ENCODE measurements at regions not wholly inside any gene's neighbourhood (a gene's known extent, or its start where the extent isn't known, plus 50 kb on each side); places are given as distances from the start of the nearest gene placed in this dataset.

DNA sequence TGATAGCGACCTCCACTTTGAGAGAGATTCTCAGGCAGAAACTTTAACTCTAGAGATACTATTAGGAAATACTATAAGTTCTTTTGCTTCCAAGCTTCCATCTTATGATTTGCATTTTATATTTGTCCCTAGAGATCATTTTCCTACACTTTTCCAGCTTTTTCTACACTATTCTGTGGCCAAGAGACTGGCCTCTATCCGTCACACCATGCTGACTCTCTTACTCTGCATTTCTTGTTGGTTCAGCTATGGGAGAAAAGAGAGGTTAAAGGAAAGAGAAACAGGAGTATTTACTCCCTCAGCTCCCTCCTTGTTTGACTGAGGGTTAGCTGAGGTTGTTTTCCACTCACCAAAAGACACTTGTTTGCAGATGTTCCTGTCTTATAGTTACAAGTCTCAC is 665.6 kb upstream of the CXADR start:
- WGBS (ENCODE audit: insufficient coverage), result no CpG with 5 or more reads among the region's 2 CpGs
- H3K4me1 ChIP-seq (ENCODE audit: control extremely low read depth in 1 of 4, control insufficient read depth in 4 of 4, insufficient read depth in 4 of 4, low read length in 3 of 4), result no peaks in the 10 kb centered on the region
- H3K27ac ChIP-seq (ENCODE audit: insufficient read depth in 1 of 2, low read depth in 1 of 2, low read length in 2 of 2, poor library complexity in 1 of 2, severe bottlenecking in 2 of 2), result no peak overlapping the region
- no peak overlapping the region for H3K4me3 ChIP-seq (ENCODE audit: control insufficient read depth in 1 of 7, extremely low read depth in 1 of 7, insufficient read depth in 4 of 7, low read depth in 2 of 7, low read length in 6 of 7)
- ChIA-PET CTCF (interaction anchor here (0.9 to 1.0 kb wide), 2 partner anchors 10 to 17 kb away, joined by 3 read pairs; no protein-coding TSS in a partner anchor), POLR2A (no interaction called here)
- no peak for DNase-seq
- no peaks in the 10 kb centered on the region for H3K27me3 ChIP-seq (replicated peaks in 2 of 5; ENCODE audit: control insufficient read depth in 4 of 5, insufficient read depth in 5 of 5, low read length in 4 of 5)
- H3K36me3 ChIP-seq (ENCODE audit: control insufficient read depth in 4 of 4, insufficient read depth in 4 of 4, low read length in 3 of 4), result no peaks in the 10 kb centered on the region
- no peaks in the 10 kb centered on the region for H3K9me3 ChIP-seq (ENCODE audit: control extremely low read depth in 1 of 5, control insufficient read depth in 4 of 5, insufficient read depth in 2 of 5, low read depth in 1 of 5, low read length in 4 of 5)

DNA sequence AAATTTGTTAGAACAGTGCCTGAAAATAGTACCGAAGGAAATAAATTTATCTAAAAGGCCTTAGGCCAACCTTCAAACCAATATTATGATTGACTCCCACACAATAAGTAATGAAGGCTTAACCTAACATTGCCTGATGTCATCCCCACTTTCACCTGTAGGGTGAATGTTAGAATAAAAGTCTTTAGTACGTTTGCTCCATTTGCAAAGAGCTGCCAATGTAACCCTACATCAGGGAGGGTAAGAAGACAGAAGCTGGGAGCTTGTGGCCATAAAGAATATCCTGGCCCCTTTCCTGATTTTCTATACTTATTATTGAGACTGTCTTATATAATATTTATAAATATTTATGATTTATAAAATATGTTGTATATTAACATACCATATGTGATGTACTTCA is 661.8 kb upstream of the CXADR start:
- Histone ChIP-seq H3K36me3 (ENCODE audit: control insufficient read depth in 4 of 4, insufficient read depth in 4 of 4, low read length in 3 of 4) (no peaks in the 10 kb centered on the region), H3K27ac (ENCODE audit: insufficient read depth in 1 of 2, low read depth in 1 of 2, low read length in 2 of 2, poor library complexity in 1 of 2, severe bottlenecking in 2 of 2) (no peak overlapping the region), H3K9me3 (ENCODE audit: control extremely low read depth in 1 of 5, control insufficient read depth in 4 of 5, insufficient read depth in 2 of 5, low read depth in 1 of 5, low read length in 4 of 5) (peaks cover 0 to 6% (median 2%) of the 10 kb centered on the region in 5 experiments), H3K4me3 (ENCODE audit: control insufficient read depth in 1 of 7, extremely low read depth in 1 of 7, insufficient read depth in 4 of 7, low read depth in 2 of 7, low read length in 6 of 7) (no peak overlapping the region), H3K4me1 (ENCODE audit: control extremely low read depth in 1 of 4, control insufficient read depth in 4 of 4, insufficient read depth in 4 of 4, low read length in 3 of 4) (no peaks in the 10 kb centered on the region), H3K27me3 (replicated peaks in 2 of 5; ENCODE audit: control insufficient read depth in 4 of 5, insufficient read depth in 5 of 5, low read length in 4 of 5) (no peaks in the 10 kb centered on the region)
- no peak for DNase-seq
- ChIA-PET CTCF (no interaction called here), POLR2A (no interaction called here)
- no CpG with 5 or more reads among the region's 2 CpGs for WGBS (ENCODE audit: insufficient coverage)

DNA sequence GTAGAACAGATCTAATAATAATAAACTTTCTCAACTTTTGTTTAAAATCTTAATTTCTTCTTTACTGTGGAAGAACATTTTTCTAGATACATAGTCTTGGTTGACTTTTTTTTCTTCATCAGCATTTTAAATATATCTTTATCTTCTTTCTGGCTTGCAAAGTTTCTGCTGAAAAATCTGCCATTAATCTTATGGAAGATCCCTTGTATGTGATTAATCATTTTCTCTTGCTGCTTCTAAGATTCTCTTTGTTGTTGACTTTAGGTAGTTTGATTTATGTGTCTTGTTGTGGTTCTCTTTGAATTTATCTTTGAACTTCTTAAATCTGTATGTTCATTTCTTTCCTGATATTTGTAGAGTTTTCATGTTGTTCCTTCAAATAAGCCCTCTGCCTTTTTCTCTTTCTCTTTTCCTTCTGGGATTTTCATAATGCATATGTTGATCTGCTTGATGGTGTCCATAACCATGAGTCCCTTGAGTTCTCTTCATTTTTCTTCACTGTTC is 657.6 kb upstream of the CXADR start:
- no peaks in the 10 kb centered on the region for H3K36me3 ChIP-seq (ENCODE audit: control insufficient read depth in 4 of 4, insufficient read depth in 4 of 4, low read length in 3 of 4)
- ChIA-PET POLR2A (no interaction called here), CTCF (interaction anchor here (1.0 kb wide), 1 partner anchor 10 kb away, joined by 3 read pairs; no protein-coding TSS in a partner anchor)
- DNase-seq, result no peak
- peaks cover 0 to 10% (median 4%) of the 10 kb centered on the region in 5 experiments for H3K9me3 ChIP-seq (ENCODE audit: control extremely low read depth in 1 of 5, control insufficient read depth in 4 of 5, insufficient read depth in 2 of 5, low read depth in 1 of 5, low read length in 4 of 5)
- H3K27me3 ChIP-seq (replicated peaks in 2 of 5; ENCODE audit: control insufficient read depth in 4 of 5, insufficient read depth in 5 of 5, low read length in 4 of 5), result no peaks in the 10 kb centered on the region
- H3K4me1 ChIP-seq (ENCODE audit: control extremely low read depth in 1 of 4, control insufficient read depth in 4 of 4, insufficient read depth in 4 of 4, low read length in 3 of 4), result no peaks in the 10 kb centered on the region
- no peak overlapping the region for H3K4me3 ChIP-seq (ENCODE audit: control insufficient read depth in 1 of 7, extremely low read depth in 1 of 7, insufficient read depth in 4 of 7, low read depth in 2 of 7, low read length in 6 of 7)
- H3K27ac ChIP-seq (ENCODE audit: insufficient read depth in 1 of 2, low read depth in 1 of 2, low read length in 2 of 2, poor library complexity in 1 of 2, severe bottlenecking in 2 of 2), result no peak overlapping the region

DNA sequence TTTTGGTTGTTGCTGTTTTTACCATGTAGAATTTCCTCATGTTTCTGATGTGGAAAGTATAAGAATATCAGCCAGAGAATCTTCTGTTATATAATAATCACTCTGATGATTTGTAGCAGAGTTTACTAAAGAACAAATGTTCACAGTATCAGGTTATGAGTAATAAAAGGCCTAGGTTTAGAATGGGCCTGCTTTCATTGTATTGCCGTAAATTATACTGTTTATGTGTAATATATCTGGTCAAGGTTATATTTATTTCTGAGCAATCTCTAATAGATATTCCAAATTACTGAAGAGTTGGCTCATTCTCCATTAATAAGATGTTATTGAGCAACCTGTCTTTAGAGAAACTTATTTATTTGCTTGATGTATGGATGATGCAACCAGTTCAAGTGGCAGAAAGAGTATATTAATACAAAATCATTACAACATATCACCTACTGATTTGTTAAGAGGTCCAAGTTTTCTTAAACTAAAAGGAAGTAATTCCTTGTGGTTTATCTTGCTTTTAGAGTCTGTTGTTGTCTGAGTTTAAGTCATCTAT is 649.4 kb upstream of the CXADR start:
- Histone ChIP-seq H3K4me3 (ENCODE audit: control insufficient read depth in 1 of 7, extremely low read depth in 1 of 7, insufficient read depth in 4 of 7, low read depth in 2 of 7, low read length in 6 of 7) (no peak overlapping the region), H3K36me3 (ENCODE audit: control insufficient read depth in 4 of 4, insufficient read depth in 4 of 4, low read length in 3 of 4) (no peaks in the 10 kb centered on the region), H3K27ac (ENCODE audit: insufficient read depth in 1 of 2, low read depth in 1 of 2, low read length in 2 of 2, poor library complexity in 1 of 2, severe bottlenecking in 2 of 2) (no peak overlapping the region), H3K4me1 (ENCODE audit: control extremely low read depth in 1 of 4, control insufficient read depth in 4 of 4, insufficient read depth in 4 of 4, low read length in 3 of 4) (no peaks in the 10 kb centered on the region), H3K27me3 (replicated peaks in 2 of 5; ENCODE audit: control insufficient read depth in 4 of 5, insufficient read depth in 5 of 5, low read length in 4 of 5) (no peaks in the 10 kb centered on the region), H3K9me3 (ENCODE audit: control extremely low read depth in 1 of 5, control insufficient read depth in 4 of 5, insufficient read depth in 2 of 5, low read depth in 1 of 5, low read length in 4 of 5) (no peaks in the 10 kb centered on the region)
- POLR2A ChIA-PET, result no interaction called here
- CTCF ChIA-PET, result no interaction called here
- WGBS (ENCODE audit: insufficient coverage), result no CpG with 5 or more reads among the region's 1 CpG
- no peak for DNase-seq

DNA sequence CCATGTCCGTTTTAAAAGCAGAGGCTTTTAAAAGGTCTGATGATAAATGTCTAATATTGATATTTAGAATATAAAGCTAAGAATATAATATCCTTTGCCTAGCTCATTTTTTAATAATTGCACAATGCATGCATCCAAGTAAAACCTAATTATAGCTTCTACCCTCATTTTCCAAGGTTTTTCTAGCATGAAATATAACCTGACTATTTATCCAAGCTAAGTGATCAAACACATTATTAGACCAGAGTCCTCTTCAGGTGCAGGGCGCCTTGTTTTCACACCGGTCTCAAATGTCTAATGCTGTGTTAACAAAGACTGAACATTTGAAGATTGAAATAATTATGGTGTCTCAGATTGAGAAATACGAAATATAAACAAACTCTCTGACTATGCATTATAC is 648.9 kb upstream of the CXADR start:
- no CpG with 5 or more reads among the region's 4 CpGs for WGBS (ENCODE audit: insufficient coverage)
- ChIA-PET POLR2A (no interaction called here), CTCF (no interaction called here)

DNA sequence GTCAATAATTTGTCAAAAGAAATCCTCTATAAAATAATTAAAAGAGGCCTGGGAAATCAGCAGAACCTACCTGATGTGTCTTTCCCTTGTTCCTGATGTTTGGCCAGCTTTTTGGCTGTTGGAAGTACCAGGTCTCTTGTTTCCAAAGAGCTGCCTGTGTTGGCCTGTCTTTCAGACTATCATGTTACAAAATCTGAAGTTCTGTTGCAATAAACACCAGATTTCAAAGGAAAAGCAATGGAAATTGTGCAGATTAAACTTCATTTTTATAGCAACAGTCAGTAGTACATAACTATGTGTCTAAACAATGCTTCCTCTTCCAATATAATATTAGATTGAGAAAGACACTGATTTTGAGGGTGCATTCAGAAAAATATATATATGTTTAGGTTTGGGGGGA is 647.2 kb upstream of the CXADR start:
- ChIA-PET POLR2A (no interaction called here), CTCF (interaction anchor here (1.5 kb wide), 1 partner anchor 41 kb away, joined by 3 read pairs; no protein-coding TSS in a partner anchor)
- Histone ChIP-seq H3K27ac (ENCODE audit: insufficient read depth in 1 of 2, low read depth in 1 of 2, low read length in 2 of 2, poor library complexity in 1 of 2, severe bottlenecking in 2 of 2) (no peak overlapping the region), H3K4me3 (ENCODE audit: control insufficient read depth in 1 of 7, extremely low read depth in 1 of 7, insufficient read depth in 4 of 7, low read depth in 2 of 7, low read length in 6 of 7) (no peak overlapping the region), H3K27me3 (replicated peaks in 2 of 5; ENCODE audit: control insufficient read depth in 4 of 5, insufficient read depth in 5 of 5, low read length in 4 of 5) (no peaks in the 10 kb centered on the region), H3K36me3 (ENCODE audit: control insufficient read depth in 4 of 4, insufficient read depth in 4 of 4, low read length in 3 of 4) (no peaks in the 10 kb centered on the region), H3K4me1 (ENCODE audit: control extremely low read depth in 1 of 4, control insufficient read depth in 4 of 4, insufficient read depth in 4 of 4, low read length in 3 of 4) (no peaks in the 10 kb centered on the region), H3K9me3 (ENCODE audit: control extremely low read depth in 1 of 5, control insufficient read depth in 4 of 5, insufficient read depth in 2 of 5, low read depth in 1 of 5, low read length in 4 of 5) (no peaks in the 10 kb centered on the region)
- DNase-seq, result no peak

More for the DNA sequence above, 648.9 kb upstream of the CXADR start:
- Histone ChIP-seq H3K27me3 (replicated peaks in 2 of 5; ENCODE audit: control insufficient read depth in 4 of 5, insufficient read depth in 5 of 5, low read length in 4 of 5) (no peaks in the 10 kb centered on the region), H3K4me3 (ENCODE audit: control insufficient read depth in 1 of 7, extremely low read depth in 1 of 7, insufficient read depth in 4 of 7, low read depth in 2 of 7, low read length in 6 of 7) (no peak overlapping the region), H3K27ac (ENCODE audit: insufficient read depth in 1 of 2, low read depth in 1 of 2, low read length in 2 of 2, poor library complexity in 1 of 2, severe bottlenecking in 2 of 2) (no peak overlapping the region), H3K36me3 (ENCODE audit: control insufficient read depth in 4 of 4, insufficient read depth in 4 of 4, low read length in 3 of 4) (no peaks in the 10 kb centered on the region), H3K9me3 (ENCODE audit: control extremely low read depth in 1 of 5, control insufficient read depth in 4 of 5, insufficient read depth in 2 of 5, low read depth in 1 of 5, low read length in 4 of 5) (no peaks in the 10 kb centered on the region), H3K4me1 (ENCODE audit: control extremely low read depth in 1 of 4, control insufficient read depth in 4 of 4, insufficient read depth in 4 of 4, low read length in 3 of 4) (no peaks in the 10 kb centered on the region)
- no peak for DNase-seq

DNA sequence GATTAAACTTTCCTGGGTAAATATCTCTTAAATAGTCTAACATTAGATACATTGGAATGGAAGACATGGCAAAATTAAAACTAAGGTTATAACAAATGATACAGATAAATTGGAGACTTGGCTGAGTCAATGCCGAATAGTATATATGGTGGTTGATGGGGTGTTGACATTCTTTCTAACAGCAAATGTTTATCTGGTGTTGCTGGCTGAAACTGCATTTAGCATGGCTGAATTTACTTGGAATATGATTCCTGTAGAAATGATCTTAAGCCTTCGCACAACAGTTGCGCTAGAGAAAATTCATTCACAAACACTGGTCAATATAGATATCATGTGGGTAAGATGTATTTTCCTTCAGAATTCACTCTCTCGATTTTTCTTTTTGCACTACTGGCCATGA is 646.0 kb upstream of the CXADR start:
- CTCF ChIA-PET, result no interaction called here

More for the DNA sequence above, 646.0 kb upstream of the CXADR start:
- 90% methylated on average over 1 of the region's 4 CpGs for WGBS (ENCODE audit: insufficient coverage)
- no peak overlapping the region for H3K4me3 ChIP-seq (ENCODE audit: control insufficient read depth in 1 of 7, extremely low read depth in 1 of 7, insufficient read depth in 4 of 7, low read depth in 2 of 7, low read length in 6 of 7)
- H3K27me3 ChIP-seq (replicated peaks in 2 of 5; ENCODE audit: control insufficient read depth in 4 of 5, insufficient read depth in 5 of 5, low read length in 4 of 5), result no peaks in the 10 kb centered on the region
- DNase-seq, result no peak
- H3K4me1 ChIP-seq (ENCODE audit: control extremely low read depth in 1 of 4, control insufficient read depth in 4 of 4, insufficient read depth in 4 of 4, low read length in 3 of 4), result no peaks in the 10 kb centered on the region
- no peak overlapping the region for H3K27ac ChIP-seq (ENCODE audit: insufficient read depth in 1 of 2, low read depth in 1 of 2, low read length in 2 of 2, poor library complexity in 1 of 2, severe bottlenecking in 2 of 2)
- no peaks in the 10 kb centered on the region for H3K9me3 ChIP-seq (ENCODE audit: control extremely low read depth in 1 of 5, control insufficient read depth in 4 of 5, insufficient read depth in 2 of 5, low read depth in 1 of 5, low read length in 4 of 5)
- POLR2A ChIA-PET, result no interaction called here
- no peaks in the 10 kb centered on the region for H3K36me3 ChIP-seq (ENCODE audit: control insufficient read depth in 4 of 4, insufficient read depth in 4 of 4, low read length in 3 of 4)
